GM12878 (cell line): ENCODE measurements at regions not wholly inside any gene's neighbourhood (a gene's known extent, or its start where the extent isn't known, plus 50 kb on each side); places are given as distances from the start of the nearest gene placed in this dataset.

ENCODE experiments used
- ATAC-seq: fragments of 200-7000 bp; cut with Tn5 transposase; 3 replicates; pipeline ENCODE4 v1.9.1; 2020; ENCODE audit warnings: mild to moderate bottlenecking, moderate library complexity
- BruUV-seq: library from RNA; stranded (reverse); fragments of 400-500 nt; replicated peaks from 2 replicates; lab custom pipeline; 2021; lab: Mats Ljungman, UMichigan
- CTCF ChIA-PET: fragments of 300-600 bp; sonication (Branson Sonifier 250); formaldehyde crosslinking; extraction: SDS; loops from one replicate; lab custom pipeline; 2021; ENCODE audit warnings: inconsistent platforms; lab: Yijun Ruan, JAX
- POLR2A ChIA-PET: fragments of 350-600 bp; formaldehyde crosslinking; extraction: SDS; loops from one replicate; lab custom pipeline; 2021; ENCODE audit warnings: inconsistent platforms; lab: Charles Lee
- RAD21 ChIA-PET: fragments of 300-600 bp; sonication (Branson Sonifier 250); formaldehyde crosslinking; loops from one replicate; lab custom pipeline; 2023; ENCODE audit warnings: antibody characterized with exemption; ENCODE audit not compliant: unreplicated experiment; lab: Charles Lee
- SMC1A ChIA-PET: fragments of 300-600 bp; sonication (Branson Sonifier 250); formaldehyde crosslinking; loops from one replicate; lab custom pipeline; 2023; ENCODE audit not compliant: unreplicated experiment, uncharacterized antibody; lab: Charles Lee
- DNase-seq: peaks from one replicate; pipeline ENCODE4 v3.0.0-alpha.2; 2011; ENCODE audit warnings: low read depth, low spot score
- FAIRE-seq: peaks from 3 replicates; lab custom pipeline; 2011; peaks lifted over from hg19 to GRCh38; lab: Jason Lieb, UNC
- H2AFZ ChIP-seq: 2 replicates; pipeline ENCODE4 v1.6.0; 2011; ENCODE audit warnings: low read depth, low read length, control low read depth; ENCODE audit not compliant: control insufficient read depth
- H3K27ac ChIP-seq: 2 replicates; pipeline ENCODE4 v1.5.1; 2011; ENCODE audit warnings: control low read depth; ENCODE audit not compliant: control insufficient read depth, insufficient read depth
- H3K27me3 ChIP-seq, 2 experiments: replicated peaks in 1 of 2; 2 replicates each; pipeline versions ENCODE4 v1.6.0 to v1.6.1; 2011; ENCODE audit warnings: low read length in 1 of 2; ENCODE audit not compliant: control insufficient read depth in 2 of 2, insufficient read depth in 2 of 2
- H3K36me3 ChIP-seq, 2 experiments: 2 replicates each; pipeline ENCODE4 v1.5.1; 2011; ENCODE audit warnings: low read length in 1 of 2; ENCODE audit not compliant: control insufficient read depth in 2 of 2, insufficient read depth in 2 of 2
- H3K4me1 ChIP-seq: 2 replicates; pipeline ENCODE4 v1.6.1; 2011; ENCODE audit warnings: mild to moderate bottlenecking, low read length, moderate library complexity, mixed read lengths; ENCODE audit not compliant: control insufficient read depth, insufficient read depth
- H3K4me2 ChIP-seq: 2 replicates; pipeline ENCODE4 v1.6.0; 2011; ENCODE audit warnings: control low read depth; ENCODE audit not compliant: control insufficient read depth, insufficient read depth
- H3K4me3 ChIP-seq: fragments of 200-600 bp; sonication (generic); 2 replicates; pipeline ENCODE4 v1.5.1; 2016
- H3K79me2 ChIP-seq: 2 replicates; pipeline ENCODE4 v1.6.0; 2011; ENCODE audit warnings: low read length; ENCODE audit not compliant: control insufficient read depth, insufficient read depth
- H3K9ac ChIP-seq: 2 replicates; pipeline ENCODE4 v1.8.0; 2011; ENCODE audit warnings: low read length, control low read depth, mixed read lengths; ENCODE audit not compliant: control insufficient read depth, insufficient read depth
- H3K9me3 ChIP-seq: replicated peaks from 3 replicates; pipeline ENCODE4 v1.5.1; 2011; ENCODE audit warnings: mild to moderate bottlenecking, low read length; ENCODE audit not compliant: control insufficient read depth, insufficient read depth
- H4K20me1 ChIP-seq: 2 replicates; pipeline ENCODE4 v1.6.0; 2011; ENCODE audit not compliant: control insufficient read depth, insufficient read depth
- BHLHE40 ChIP-seq, 2 experiments: fragments of 450-650 bp in 1 of 2; IDR thresholded peaks; 2 replicates each; pipeline ENCODE4 v1.6.1; 2011 to 2017; ENCODE audit warnings: low read depth in 2 of 2, borderline replicate concordance in 1 of 2, improper control_type of control experiment in 1 of 2, low read length in 1 of 2, mild to moderate bottlenecking in 1 of 2
- HSF1 ChIP-seq: fragments of 150-350 bp; IDR thresholded peaks from 2 replicates; pipeline ENCODE4 v1.6.1; 2014; ENCODE audit warnings: mild to moderate bottlenecking, low read depth, low read length
- IKZF2 ChIP-seq, 2 experiments: fragments of 450-650 bp; IDR thresholded peaks; 2 replicates each; pipeline ENCODE4 v1.6.1; 2017; ENCODE audit warnings: mild to moderate bottlenecking in 2 of 2, moderate library complexity in 2 of 2
- IRF4 ChIP-seq: IDR thresholded peaks from 2 replicates; pipeline ENCODE4 v1.6.1; 2011; ENCODE audit warnings: low read depth, low read length
- NFIC ChIP-seq: IDR thresholded peaks from 2 replicates; pipeline ENCODE4 v1.6.1; 2012; ENCODE audit warnings: low read depth, mild to moderate bottlenecking, inconsistent platforms, low read length, moderate library complexity
- PAX5 ChIP-seq: IDR thresholded peaks from 2 replicates; pipeline ENCODE4 v1.6.1; 2011; ENCODE audit warnings: low read depth, low read length, borderline replicate concordance
- PAX8 ChIP-seq: fragments of 450-650 bp; IDR thresholded peaks from 2 replicates; pipeline ENCODE4 v1.6.1; 2017; ENCODE audit warnings: mild to moderate bottlenecking, moderate library complexity
- RELB ChIP-seq: fragments of 450-650 bp; IDR thresholded peaks from 2 replicates; pipeline ENCODE4 v1.6.1; 2017; ENCODE audit warnings: low read depth, mild to moderate bottlenecking, moderate library complexity
- SREBF2 ChIP-seq: IDR thresholded peaks from 2 replicates; pipeline ENCODE4 v1.6.1; 2012; ENCODE audit warnings: mild to moderate bottlenecking, low read length
- STAT3 ChIP-seq: IDR thresholded peaks from 2 replicates; pipeline ENCODE4 v1.6.1; 2011; ENCODE audit warnings: low read depth, low read length, improper control_type of control experiment
- ZNF592 ChIP-seq: fragments of 450-650 bp; IDR thresholded peaks from 2 replicates; pipeline ENCODE4 v1.6.1; 2017; ENCODE audit warnings: mild to moderate bottlenecking, moderate library complexity
- WGBS: methylation state at CpG from one replicate; pipeline ENCODE4 v1.1.6; 2016; ENCODE audit warnings: low lambda C conversion rate; ENCODE audit not compliant: insufficient replicate concordance, insufficient coverage; ENCODE audit errors: missing lambda C conversion rate; 5-methylcytosine and 5-hydroxymethylcytosine counted together
- in situ Hi-C: fragments of 300-500 bp; cut with MboI; formaldehyde crosslinking; loops from 9 replicates; pipeline ENCODE4 v1.14.3; 2018; ENCODE audit warnings: mixed read lengths
- intact Hi-C: fragments of 100-400 bp; cut with micrococcal nuclease; formaldehyde crosslinking; loops from one replicate; pipeline ENCODE4 v1.14.2; 2022; ENCODE audit not compliant: unreplicated experiment

- TF ChIP-seq ZNF592: no peak
- TF ChIP-seq HSF1: no peak
- no peak for TF ChIP-seq IRF4
Observed at GRCh38 chr13:90217275-90217674, 1130.2 kb upstream of the MIR17HG start (continued).

GRCh38 chr13:90222758-90223157 is 1124.7 kb upstream of the MIR17HG start:
- Histone ChIP-seq H3K9ac (no peak overlapping the region), H3K27ac (no peak overlapping the region)
- in situ Hi-C loops: no loop called here
- intact Hi-C loops: no loop called here
- BruUV-seq: no TSS peak
- TF ChIP-seq RELB (no peak), PAX5 (no peak), PAX8 (no peak), IKZF2 (IDR thresholded peaks at IDR 0.05) (no peak), SREBF2 (no peak), STAT3 (no peak), NFIC (no peak), BHLHE40 (IDR thresholded peaks at IDR 0.05; ENCODE audit: borderline replicate concordance in 1 of 2, low read depth in 2 of 2, low read length in 1 of 2) (no peak)
- TF ChIP-seq, all 136 proteins: peak for 0
- no peak overlapping the region for H3K4me3 ChIP-seq
- H3K79me2 ChIP-seq: no peaks in the 10 kb centered on the region
- ATAC-seq (no peak), DNase-seq (no peak), FAIRE-seq (no peak)
- no peaks in the 10 kb centered on the region for H3K36me3 ChIP-seq
- no peak overlapping the region for H2AFZ ChIP-seq
- no peak overlapping the region for H3K4me2 ChIP-seq
- RAD21 ChIA-PET: no interaction called here
- no peaks in the 10 kb centered on the region for H3K27me3 ChIP-seq
- no peaks in the 10 kb centered on the region for H4K20me1 ChIP-seq
- SMC1A ChIA-PET: no interaction called here
- 91% methylated on average over 3 of the region's 3 CpGs for WGBS
- no peaks in the 10 kb centered on the region for H3K4me1 ChIP-seq
- POLR2A ChIA-PET: no interaction called here
- CTCF ChIA-PET: interaction anchor here (1.4 kb wide), 1 partner anchor 15 kb away, joined by 3 read pairs; no protein-coding TSS in a partner anchor
- no peaks in the 10 kb centered on the region for H3K9me3 ChIP-seq
